C4-2B (cell line): ENCODE measurements at regions not wholly inside any gene's neighbourhood (a gene's known extent, or its start where the extent isn't known, plus 50 kb on each side); places are given as distances from the start of the nearest gene placed in this dataset.

Experiments used
- H3K27ac ChIP-seq: fragments of 450-650 bp; 2 replicates; pipeline ENCODE4 v1.5.1; 2017
- ZFX ChIP-seq: fragments of 450-650 bp; IDR thresholded peaks from 2 replicates; pipeline ENCODE4 v1.6.1; 2017
- TF ChIP-seq, protein P1 (sequence below): fragments of 450-650 bp; conservative IDR thresholded peaks from 2 replicates; pipeline ENCODE4 v1.5.1; 2017; ENCODE audit warnings: mild to moderate bottlenecking

DNA sequence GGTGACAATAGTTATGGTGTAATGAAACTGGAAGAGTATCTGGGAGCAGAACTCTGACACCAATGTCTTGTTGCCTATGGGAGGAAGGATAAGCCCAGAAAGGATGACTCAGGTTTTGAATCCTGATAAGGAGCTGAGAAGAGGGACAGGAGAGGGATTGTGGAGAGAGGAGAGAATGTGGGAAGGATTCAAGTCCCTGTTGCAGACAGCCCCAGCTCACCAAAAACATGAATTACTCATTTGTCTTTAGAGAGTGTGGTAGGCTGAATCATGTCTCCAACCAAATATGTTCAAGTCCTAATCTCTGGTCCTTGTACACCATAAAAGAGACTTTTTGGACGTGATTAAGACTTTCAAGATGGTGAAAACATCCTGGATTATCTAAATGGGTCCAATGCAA is 206.9 kb upstream of the PHYHIPL start:
- no peak overlapping the region for H3K27ac ChIP-seq
- no peak for TF ChIP-seq ZFX
- TF ChIP-seq, protein P1, sequence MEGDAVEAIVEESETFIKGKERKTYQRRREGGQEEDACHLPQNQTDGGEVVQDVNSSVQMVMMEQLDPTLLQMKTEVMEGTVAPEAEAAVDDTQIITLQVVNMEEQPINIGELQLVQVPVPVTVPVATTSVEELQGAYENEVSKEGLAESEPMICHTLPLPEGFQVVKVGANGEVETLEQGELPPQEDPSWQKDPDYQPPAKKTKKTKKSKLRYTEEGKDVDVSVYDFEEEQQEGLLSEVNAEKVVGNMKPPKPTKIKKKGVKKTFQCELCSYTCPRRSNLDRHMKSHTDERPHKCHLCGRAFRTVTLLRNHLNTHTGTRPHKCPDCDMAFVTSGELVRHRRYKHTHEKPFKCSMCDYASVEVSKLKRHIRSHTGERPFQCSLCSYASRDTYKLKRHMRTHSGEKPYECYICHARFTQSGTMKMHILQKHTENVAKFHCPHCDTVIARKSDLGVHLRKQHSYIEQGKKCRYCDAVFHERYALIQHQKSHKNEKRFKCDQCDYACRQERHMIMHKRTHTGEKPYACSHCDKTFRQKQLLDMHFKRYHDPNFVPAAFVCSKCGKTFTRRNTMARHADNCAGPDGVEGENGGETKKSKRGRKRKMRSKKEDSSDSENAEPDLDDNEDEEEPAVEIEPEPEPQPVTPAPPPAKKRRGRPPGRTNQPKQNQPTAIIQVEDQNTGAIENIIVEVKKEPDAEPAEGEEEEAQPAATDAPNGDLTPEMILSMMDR = no peak

DNA sequence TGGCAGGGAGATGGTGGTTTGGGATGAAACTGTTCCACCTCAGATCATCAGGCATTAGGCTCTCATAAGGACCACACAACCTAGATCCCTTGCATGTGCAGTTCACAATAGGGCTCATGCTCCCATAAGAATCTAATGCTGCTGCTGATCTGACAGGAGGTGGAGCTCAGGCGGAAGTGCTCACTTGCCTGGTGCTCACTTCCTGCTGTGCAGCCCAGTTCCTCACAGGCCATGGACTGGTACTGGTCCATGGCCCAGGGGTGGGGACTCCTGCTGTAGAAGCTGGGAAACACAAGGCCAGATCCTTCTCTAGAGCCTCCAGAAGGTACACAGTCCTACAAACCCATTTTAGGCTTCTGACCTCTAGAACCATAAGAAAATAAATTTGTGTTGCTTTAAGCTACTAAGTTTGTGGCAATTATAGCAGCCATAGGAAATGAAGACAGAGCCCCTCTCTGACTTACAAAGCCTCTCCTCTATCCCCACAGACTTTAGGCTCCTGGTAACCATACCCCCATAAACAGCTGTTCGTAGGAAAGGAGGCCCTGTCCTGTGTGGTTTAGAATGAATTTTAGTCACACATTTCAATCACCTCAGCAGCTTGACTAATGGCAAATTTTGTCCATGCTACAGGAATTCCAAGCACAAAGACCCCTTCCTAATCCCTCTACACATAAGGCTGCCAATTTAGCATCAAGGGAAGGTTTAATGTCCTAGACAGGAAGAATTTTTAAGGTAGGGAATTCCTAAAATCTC is 206.1 kb upstream of the PHYHIPL start:
- TF ChIP-seq ZFX = no peak
- TF ChIP-seq, protein P1 = no peak
- no peak overlapping the region for H3K27ac ChIP-seq

DNA sequence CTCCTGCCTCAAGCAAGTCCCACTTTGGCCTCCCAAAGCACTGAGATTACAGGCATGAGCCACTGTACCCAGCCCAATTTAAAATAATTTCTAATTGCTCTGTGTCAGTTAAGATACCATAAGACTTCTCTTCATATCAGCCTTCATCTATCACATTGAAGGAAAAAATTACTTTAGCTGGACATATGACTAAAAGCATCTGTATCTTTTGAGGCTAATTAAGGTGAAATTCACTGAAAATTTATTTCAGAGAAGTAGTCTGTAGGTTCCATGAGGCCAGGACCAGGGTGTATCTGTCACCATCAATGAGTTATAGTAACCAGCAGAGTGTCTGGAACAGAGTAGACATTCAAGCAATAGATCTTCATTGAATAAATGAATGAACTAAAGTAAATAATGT is 205.2 kb upstream of the PHYHIPL start:
- no peak for TF ChIP-seq ZFX
- TF ChIP-seq, protein P1 = no peak
- H3K27ac ChIP-seq = no peak overlapping the region

DNA sequence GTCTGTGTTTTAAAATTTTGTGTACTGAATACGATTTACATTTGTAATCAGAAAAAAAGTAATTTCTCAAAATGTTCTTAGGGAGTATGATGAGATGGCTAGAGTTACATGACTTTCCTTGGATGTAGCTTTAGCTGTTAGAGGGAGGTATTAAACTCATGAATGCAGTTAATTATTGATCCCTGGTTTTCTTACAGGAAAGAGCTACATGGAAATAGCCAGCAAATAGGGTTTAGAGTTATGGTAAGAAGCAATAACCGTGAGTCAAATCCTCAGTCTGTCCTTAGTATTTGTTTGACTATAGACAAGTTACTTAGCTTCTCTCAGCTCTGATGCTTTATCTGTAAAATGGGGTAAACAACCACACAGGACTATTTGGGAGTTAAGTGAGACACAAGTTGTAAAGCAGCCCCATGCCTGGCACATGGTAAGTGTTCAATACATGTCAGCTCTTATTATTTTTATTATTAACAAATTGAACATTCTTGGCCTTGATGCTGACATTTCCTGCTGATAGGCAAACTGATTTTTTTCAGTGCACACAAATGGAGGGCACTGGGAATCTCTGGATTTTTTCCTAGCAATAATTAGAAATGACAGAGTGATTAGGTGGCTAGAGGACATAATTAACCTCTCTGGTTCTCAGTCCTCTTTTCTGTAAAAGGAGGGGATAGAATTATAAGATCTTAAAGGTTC is 204.5 kb upstream of the PHYHIPL start:
- no peak overlapping the region for H3K27ac ChIP-seq
- TF ChIP-seq, protein P1 = no peak

DNA sequence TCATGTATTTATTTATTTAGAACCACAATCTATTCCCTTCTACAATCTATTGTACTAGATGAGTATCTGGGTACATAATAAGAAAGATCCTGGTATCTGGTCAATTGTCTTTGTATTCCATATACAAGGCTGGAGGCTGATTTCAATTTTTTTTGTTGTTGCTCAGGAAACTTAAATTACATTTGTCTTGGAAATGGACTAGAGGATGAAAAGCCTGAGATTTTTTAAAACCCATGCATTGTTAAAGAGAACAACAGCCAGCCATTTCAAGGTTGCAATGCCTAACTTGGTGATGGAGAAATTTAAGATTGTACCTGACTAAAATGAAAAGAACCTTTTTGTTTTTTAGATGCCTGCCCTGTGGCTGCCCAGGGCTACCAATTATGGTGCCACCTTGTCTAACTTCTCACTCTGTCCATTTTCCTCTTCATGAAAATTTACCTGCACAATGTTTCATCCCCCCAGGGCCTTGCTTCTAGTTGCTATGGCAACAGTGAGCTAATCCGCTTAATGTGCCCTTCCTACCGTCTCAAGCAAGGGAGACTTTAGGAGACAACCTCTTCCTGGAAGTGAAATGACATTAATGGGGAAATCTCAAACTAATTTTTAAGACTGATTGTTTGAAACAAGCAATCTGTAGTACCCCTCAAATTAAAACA is 203.7 kb upstream of the PHYHIPL start:
- no peak for TF ChIP-seq ZFX
- TF ChIP-seq, protein P1 = no peak
- no peak overlapping the region for H3K27ac ChIP-seq

DNA sequence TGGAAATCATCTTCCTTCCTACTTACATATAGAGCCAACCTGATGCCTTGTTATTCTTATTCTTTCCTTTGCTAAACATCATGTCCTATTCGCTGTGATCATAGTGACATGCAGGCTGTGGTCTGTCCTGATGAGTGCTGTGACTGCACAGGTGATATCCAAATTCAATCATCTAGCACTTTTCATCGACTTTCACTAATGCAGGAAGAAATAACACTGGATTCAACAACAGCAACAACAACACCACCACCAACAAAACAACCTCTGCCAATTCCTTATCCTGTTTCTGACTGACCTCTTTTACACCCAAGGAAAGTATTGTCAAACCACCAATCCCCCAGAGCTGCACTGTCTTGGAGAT is 203.2 kb upstream of the PHYHIPL start:
- no peak overlapping the region for H3K27ac ChIP-seq
- TF ChIP-seq ZFX = no peak
- TF ChIP-seq, protein P1 = no peak

DNA sequence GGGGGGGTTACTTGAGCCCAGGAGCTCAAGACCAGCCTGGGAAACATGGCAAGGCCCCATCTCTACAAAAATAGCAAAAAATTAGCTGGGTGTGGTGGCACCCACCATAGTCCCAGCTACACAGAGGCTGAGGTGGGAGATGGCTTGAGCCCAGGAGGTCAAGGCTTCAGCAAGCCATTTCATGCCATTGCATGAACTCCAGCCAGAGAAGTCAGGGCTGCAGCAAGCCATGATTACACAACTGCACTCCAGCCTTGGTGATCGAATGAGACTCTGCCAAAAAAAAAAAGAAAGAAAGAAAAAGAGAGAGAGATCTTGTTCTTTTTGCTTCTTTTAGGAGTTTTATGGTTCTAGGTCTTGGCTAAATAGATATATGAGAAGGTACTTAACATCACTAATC is 200.2 kb upstream of the PHYHIPL start:
- H3K27ac ChIP-seq = no peak overlapping the region
- no peak for TF ChIP-seq ZFX
- TF ChIP-seq, protein P1 = no peak
